IMR-90 (cell line): ENCODE measurements at regions not wholly inside any gene's neighbourhood (a gene's known extent, or its start where the extent isn't known, plus 50 kb on each side); places are given as distances from the start of the nearest gene placed in this dataset.
A peak's percentile ranks its signal among the peaks of the same experiment; 100 is the strongest.

Experiments used
- ATAC-seq: fragments of 200-7000 bp; cut with Tn5 transposase; 2 replicates; pipeline ENCODE4 v1.9.1; 2020; ENCODE audit warnings: low read depth, mild to moderate bottlenecking, moderate library complexity
- BruUV-seq: library from RNA; stranded (reverse); fragments of 400-500 nt; replicated peaks from 2 replicates; lab custom pipeline; 2021; lab: Mats Ljungman, UMichigan
- CTCF ChIA-PET: fragments of 300-600 bp; formaldehyde crosslinking; extraction: SDS; loops from one replicate; lab custom pipeline; 2021; ENCODE audit warnings: antibody characterized with exemption; lab: Yijun Ruan, JAX
- POLR2A ChIA-PET: fragments of 300-600 bp; sonication (Branson Sonifier 250); formaldehyde crosslinking; loops from one replicate; lab custom pipeline; 2022; ENCODE audit warnings: antibody characterized with exemption; ENCODE audit not compliant: unreplicated experiment; lab: Charles Lee
- DNase-seq: peaks from one replicate; pipeline ENCODE4 v3.0.0; 2013
- H2AFZ ChIP-seq: replicated peaks from 2 replicates; pipeline ENCODE3; 2013; ENCODE audit warnings: low read length, mild to moderate bottlenecking; ENCODE audit not compliant: poor library complexity
- H2AK5ac ChIP-seq: 2 replicates; pipeline ENCODE4 v1.6.1; 2013; ENCODE audit warnings: low read depth, low read length, inconsistent platforms
- H2AK9ac ChIP-seq: replicated peaks from 2 replicates; pipeline ENCODE3; 2013; ENCODE audit warnings: mild to moderate bottlenecking, low read depth, low read length, moderate library complexity; ENCODE audit not compliant: poor library complexity
- H2BK120ac ChIP-seq: 2 replicates; pipeline ENCODE4 v1.6.1; 2013; ENCODE audit warnings: low read depth, low read length, inconsistent platforms
- H2BK15ac ChIP-seq: 3 replicates; pipeline ENCODE4 v1.6.1; 2013; ENCODE audit warnings: low read depth, low read length, inconsistent platforms
- H2BK20ac ChIP-seq: 2 replicates; pipeline ENCODE4 v1.6.1; 2013; ENCODE audit warnings: low read depth, mild to moderate bottlenecking, inconsistent platforms, low read length, moderate library complexity
- H2BK5ac ChIP-seq: 2 replicates; pipeline ENCODE4 v1.6.1; 2013; ENCODE audit warnings: mild to moderate bottlenecking, low read depth, low read length, inconsistent platforms; ENCODE audit not compliant: poor library complexity, severe bottlenecking
- H3K14ac ChIP-seq: replicated peaks from 2 replicates; pipeline ENCODE4 v1.6.1; 2013; ENCODE audit warnings: low read depth, low read length, inconsistent platforms
- H3K18ac ChIP-seq: 2 replicates; pipeline ENCODE4 v1.6.1; 2013; ENCODE audit warnings: low read depth, low read length, control low read depth
- H3K23ac ChIP-seq: 2 replicates; pipeline ENCODE4 v1.6.1; 2013; ENCODE audit warnings: low read depth, low read length, inconsistent platforms
- H3K27ac ChIP-seq: 2 replicates; pipeline ENCODE4 v1.5.1; 2013; ENCODE audit warnings: mild to moderate bottlenecking, control low read depth, low read length; ENCODE audit not compliant: insufficient read depth
- H3K27me3 ChIP-seq: 2 replicates; pipeline ENCODE4 v1.6.1; 2013; ENCODE audit warnings: low read length; ENCODE audit not compliant: control insufficient read depth, insufficient read depth
- H3K36me3 ChIP-seq: 2 replicates; pipeline ENCODE4 v1.6.1; 2013; ENCODE audit warnings: low read length, mixed read lengths; ENCODE audit not compliant: control insufficient read depth, insufficient read depth
- H3K4ac ChIP-seq: 2 replicates; pipeline ENCODE4 v1.6.1; 2013; ENCODE audit warnings: low read depth, low read length, inconsistent platforms
- H3K4me1 ChIP-seq: 2 replicates; pipeline ENCODE4 v1.6.1; 2013; ENCODE audit warnings: low read length, mixed read lengths; ENCODE audit not compliant: control insufficient read depth, insufficient read depth
- H3K4me2 ChIP-seq: 2 replicates; pipeline ENCODE4 v1.6.1; 2013; ENCODE audit warnings: low read depth, mild to moderate bottlenecking, control low read depth, low read length, moderate library complexity
- H3K4me3 ChIP-seq: 2 replicates; pipeline ENCODE4 v1.5.1; 2013; ENCODE audit warnings: low read depth, mild to moderate bottlenecking, control low read depth, low read length, moderate library complexity; ENCODE audit not compliant: insufficient read depth
- H3K56ac ChIP-seq: 2 replicates; pipeline ENCODE4 v1.6.1; 2013; ENCODE audit warnings: low read length, inconsistent platforms; ENCODE audit not compliant: insufficient read depth; ENCODE audit errors: extremely low read depth
- H3K79me1 ChIP-seq, 2 experiments: 2 replicates each; pipeline ENCODE4 v1.6.1; 2013; ENCODE audit warnings: low read length in 2 of 2, inconsistent platforms in 1 of 2, low read depth in 1 of 2
- H3K9ac ChIP-seq: 2 replicates; pipeline ENCODE4 v1.6.1; 2013; ENCODE audit warnings: low read depth, low read length, control low read depth
- H3K9me1 ChIP-seq: 2 replicates; pipeline ENCODE4 v1.6.1; 2013; ENCODE audit warnings: low read length, inconsistent platforms; ENCODE audit not compliant: insufficient read depth
- H3K9me3 ChIP-seq: 2 replicates; pipeline ENCODE4 v1.6.1; 2013; ENCODE audit warnings: low read length; ENCODE audit not compliant: control insufficient read depth, insufficient read depth
- H4K20me1 ChIP-seq: 2 replicates; pipeline ENCODE4 v1.6.1; 2013; ENCODE audit warnings: low read length, inconsistent platforms; ENCODE audit not compliant: insufficient read depth
- H4K5ac ChIP-seq: 2 replicates; pipeline ENCODE4 v1.6.1; 2013; ENCODE audit warnings: mild to moderate bottlenecking, low read depth, low read length, control low read depth
- H4K8ac ChIP-seq, 2 experiments: 2 replicates each; pipeline ENCODE4 v1.6.1; 2013; ENCODE audit warnings: low read depth in 2 of 2, low read length in 2 of 2, control low read depth in 1 of 2, inconsistent platforms in 1 of 2
- H4K91ac ChIP-seq: 2 replicates; pipeline ENCODE4 v1.6.1; 2013; ENCODE audit warnings: low read depth, low read length, inconsistent platforms; ENCODE audit not compliant: insufficient read depth
- BHLHE40 ChIP-seq: fragments of 150-350 bp; IDR thresholded peaks from 2 replicates; pipeline ENCODE4 v1.6.1; 2016; ENCODE audit warnings: mild to moderate bottlenecking, low read depth, low read length
- CEBPB ChIP-seq: IDR thresholded peaks from 2 replicates; pipeline ENCODE4 v1.6.1; 2012; ENCODE audit warnings: low read depth, low read length, improper control_type of control experiment
- CHD1 ChIP-seq: IDR thresholded peaks from 2 replicates; pipeline ENCODE4 v1.6.1; 2012; ENCODE audit warnings: low read depth, low read length, improper control_type of control experiment
- CTCF ChIP-seq: conservative IDR thresholded peaks from 2 replicates; pipeline ENCODE4 v1.5.1; 2012; ENCODE audit warnings: mild to moderate bottlenecking, low read depth, low read length, improper control_type of control experiment
- ELK1 ChIP-seq: fragments of 150-350 bp; IDR thresholded peaks from 2 replicates; pipeline ENCODE4 v1.6.1; 2016; ENCODE audit warnings: low read depth, mild to moderate bottlenecking, low read length, moderate library complexity, borderline replicate concordance
- MAFK ChIP-seq: IDR thresholded peaks from 2 replicates; pipeline ENCODE4 v1.6.1; 2012; ENCODE audit warnings: low read depth, low read length, improper control_type of control experiment
- MXI1 ChIP-seq: IDR thresholded peaks from 2 replicates; pipeline ENCODE4 v1.6.1; 2012; ENCODE audit warnings: low read depth, mild to moderate bottlenecking, low read length, moderate library complexity, borderline replicate concordance
- NFE2L2 ChIP-seq: fragments of 150-350 bp; IDR thresholded peaks from 2 replicates; pipeline ENCODE4 v1.6.1; 2016; ENCODE audit warnings: low read depth, mild to moderate bottlenecking, low read length
- POLR2A ChIP-seq: IDR thresholded peaks from 2 replicates; pipeline ENCODE4 v1.6.1; 2012; ENCODE audit warnings: mild to moderate bottlenecking, low read depth, low read length
- RFX5 ChIP-seq: IDR thresholded peaks from 2 replicates; pipeline ENCODE4 v1.8.0; 2012; ENCODE audit warnings: low read depth, mild to moderate bottlenecking, low read length, moderate library complexity
- dilution Hi-C: fragments of 300-500 bp; cut with HindIII; formaldehyde crosslinking; loops from one replicate; pipeline ENCODE4 v1.14.3; 2018; ENCODE audit warnings: low sequenced_read_pairs; ENCODE audit not compliant: unreplicated experiment
- in situ Hi-C: fragments of 300-500 bp; cut with MboI; formaldehyde crosslinking; loops from 3 replicates; pipeline ENCODE4 v1.14.3; 2019; ENCODE audit warnings: low sequenced_read_pairs, inconsistent platforms, mixed read lengths
- intact Hi-C: fragments of 100-400 bp; cut with micrococcal nuclease; formaldehyde crosslinking; loops from 2 replicates; pipeline ENCODE4 v1.10.0; 2022

DNA sequence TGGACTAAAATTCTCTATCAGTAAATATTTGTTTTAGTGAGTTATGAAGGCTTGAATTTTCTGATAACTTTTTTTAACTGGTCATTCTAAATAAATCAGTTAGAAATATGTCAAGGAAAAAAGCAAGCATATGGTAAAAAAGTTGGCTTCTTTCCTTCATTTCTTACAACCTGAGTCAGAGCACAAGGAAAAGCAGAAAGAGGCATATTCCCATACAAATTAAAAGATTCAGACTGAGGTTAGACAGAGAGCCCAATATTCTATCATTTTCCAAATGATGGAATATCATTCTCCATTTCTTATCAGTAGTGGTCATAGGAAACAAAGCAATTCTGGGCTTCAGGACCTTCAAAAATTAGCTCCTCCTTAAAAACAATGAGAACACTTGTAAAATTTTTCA lies 732.1 kb downstream of the MAT2B start:
- no peaks in the 10 kb centered on the region for H4K20me1 ChIP-seq
- H3K14ac ChIP-seq: no peak overlapping the region
- no peak overlapping the region for H2BK20ac ChIP-seq
- no peak overlapping the region for H4K91ac ChIP-seq
- in situ Hi-C loops: no loop called here
- no peaks in the 10 kb centered on the region for H3K36me3 ChIP-seq
- no TSS peak for BruUV-seq
- H3K27me3 ChIP-seq: no peaks in the 10 kb centered on the region
- H3K18ac ChIP-seq: no peak overlapping the region
- H3K27ac ChIP-seq: no peak overlapping the region
- no peaks in the 10 kb centered on the region for H3K9me1 ChIP-seq
- H3K4me2 ChIP-seq: no peak overlapping the region
- H3K23ac ChIP-seq: no peak overlapping the region
- H2AK5ac ChIP-seq: no peak overlapping the region
- no peak overlapping the region for H2BK15ac ChIP-seq
- no peak overlapping the region for H2BK120ac ChIP-seq
- no peak for TF ChIP-seq MAFK
- TF ChIP-seq ELK1: no peak
- no peak for TF ChIP-seq CHD1
- TF ChIP-seq NFE2L2: no peak
- TF ChIP-seq BHLHE40: no peak
- TF ChIP-seq CTCF: no peak
- no peak for TF ChIP-seq POLR2A
- no peak for TF ChIP-seq RFX5
- TF ChIP-seq MXI1: no peak
- no peak for TF ChIP-seq CEBPB
- no peak overlapping the region for H4K8ac ChIP-seq
- H2AK9ac ChIP-seq: no peak overlapping the region
- no peak overlapping the region for H3K4me3 ChIP-seq
- ChIA-PET POLR2A (no interaction called here), CTCF (no interaction called here)
- intact Hi-C loops: no loop called here
- H3K56ac ChIP-seq: no peak overlapping the region
- DNase-seq (peak; percentile 41), ATAC-seq (no peak)
- no peak overlapping the region for H3K4ac ChIP-seq
- H2AFZ ChIP-seq: no peak overlapping the region
- dilution Hi-C loops: no loop called here
- peaks cover 4% of the 10 kb centered on the region; the same call in 1 of the 2 replicates for H3K4me1 ChIP-seq
- no peak overlapping the region for H3K9ac ChIP-seq
- no peaks in the 10 kb centered on the region for H3K9me3 ChIP-seq
- H3K79me1 ChIP-seq: no peaks in the 10 kb centered on the region
- no peak overlapping the region for H2BK5ac ChIP-seq
- no peak overlapping the region for H4K5ac ChIP-seq
